ENCODE measurements at regions not wholly inside any gene's neighbourhood (a gene's known extent, or its start where the extent isn't known, plus 50 kb on each side); places are given as distances from the start of the nearest gene placed in this dataset.

GRCh38 chr4:60013464-60014184 lies 1186.5 kb upstream of the ADGRL3 start:
- TF ChIP-seq EP300 (IDR thresholded peaks at IDR 0.05), result no peak
- TF ChIP-seq POLR2A (IDR thresholded peaks at IDR 0.05), result no peak

Data from tibial nerve (tissue), 3 donors.